DMS114 treated with DMSO at 0.1 percent for 48 hours (cell line): ENCODE measurements at regions not wholly inside any gene's neighbourhood (a gene's known extent, or its start where the extent isn't known, plus 50 kb on each side); places are given as distances from the start of the nearest gene placed in this dataset.

Experiments
- DNase-seq: peaks from one replicate; lab custom pipeline; 2025; ENCODE audit not compliant: unreplicated experiment; lab: John Stamatoyannopoulos, UW

GRCh38 chr3:181764544-181764943 is 52.8 kb downstream of the SOX2 start:
- DNase-seq = no peak

GRCh38 chr3:181770296-181770695 is 58.6 kb downstream of the SOX2 start:
- no peak for DNase-seq

- DNase-seq = no peak
Observed at GRCh38 chr3:181771120-181771519, 59.4 kb downstream of the SOX2 start.

GRCh38 chr3:181772166-181772565 is 60.4 kb downstream of the SOX2 start:
- DNase-seq = no peak

GRCh38 chr3:181773921-181774320 is 62.2 kb downstream of the SOX2 start:
- no peak for DNase-seq

GRCh38 chr3:181782306-181782954 is 70.7 kb downstream of the SOX2 start:
- DNase-seq = no peak

GRCh38 chr3:181790561-181790960 is 78.8 kb downstream of the SOX2 start:
- DNase-seq = no peak

GRCh38 chr3:181791056-181791955 is 79.6 kb downstream of the SOX2 start:
- no peak for DNase-seq

GRCh38 chr3:181793006-181793405 is 81.3 kb downstream of the SOX2 start:
- no peak for DNase-seq

GRCh38 chr3:181794011-181794790 is 82.5 kb downstream of the SOX2 start:
- DNase-seq = no peak

- DNase-seq = no peak
Observed at GRCh38 chr3:181796641-181797040, 84.9 kb downstream of the SOX2 start.

- DNase-seq = no peak
Observed at GRCh38 chr3:181797431-181797830, 85.7 kb downstream of the SOX2 start.

GRCh38 chr3:181805703-181806102 is 94.0 kb downstream of the SOX2 start:
- DNase-seq = no peak

GRCh38 chr3:181808053-181808452 is 96.3 kb downstream of the SOX2 start:
- DNase-seq = no peak

- no peak for DNase-seq
Observed at GRCh38 chr3:181823716-181824115, 112.0 kb downstream of the SOX2 start.

GRCh38 chr3:181824961-181825360 is 113.2 kb downstream of the SOX2 start:
- DNase-seq = no peak

- DNase-seq = no peak
Observed at GRCh38 chr3:181839039-181839915, 127.6 kb downstream of the SOX2 start.

GRCh38 chr3:181839916-181840297 is 128.2 kb downstream of the SOX2 start:
- no peak for DNase-seq

- no peak for DNase-seq
Observed at GRCh38 chr3:181844211-181844610, 132.5 kb downstream of the SOX2 start.

GRCh38 chr3:181847276-181847675 is 135.6 kb downstream of the SOX2 start:
- DNase-seq = no peak

GRCh38 chr3:181851063-181851462 is 139.3 kb downstream of the SOX2 start:
- no peak for DNase-seq
